ENCODE measurements at regions not wholly inside any gene's neighbourhood (a gene's known extent, or its start where the extent isn't known, plus 50 kb on each side); places are given as distances from the start of the nearest gene placed in this dataset.
"Not testable (repeated sequence)": the region's sequence is repeated elsewhere in the genome, so short reads cannot be mapped to it uniquely, and the experiment has no call there.

DNA sequence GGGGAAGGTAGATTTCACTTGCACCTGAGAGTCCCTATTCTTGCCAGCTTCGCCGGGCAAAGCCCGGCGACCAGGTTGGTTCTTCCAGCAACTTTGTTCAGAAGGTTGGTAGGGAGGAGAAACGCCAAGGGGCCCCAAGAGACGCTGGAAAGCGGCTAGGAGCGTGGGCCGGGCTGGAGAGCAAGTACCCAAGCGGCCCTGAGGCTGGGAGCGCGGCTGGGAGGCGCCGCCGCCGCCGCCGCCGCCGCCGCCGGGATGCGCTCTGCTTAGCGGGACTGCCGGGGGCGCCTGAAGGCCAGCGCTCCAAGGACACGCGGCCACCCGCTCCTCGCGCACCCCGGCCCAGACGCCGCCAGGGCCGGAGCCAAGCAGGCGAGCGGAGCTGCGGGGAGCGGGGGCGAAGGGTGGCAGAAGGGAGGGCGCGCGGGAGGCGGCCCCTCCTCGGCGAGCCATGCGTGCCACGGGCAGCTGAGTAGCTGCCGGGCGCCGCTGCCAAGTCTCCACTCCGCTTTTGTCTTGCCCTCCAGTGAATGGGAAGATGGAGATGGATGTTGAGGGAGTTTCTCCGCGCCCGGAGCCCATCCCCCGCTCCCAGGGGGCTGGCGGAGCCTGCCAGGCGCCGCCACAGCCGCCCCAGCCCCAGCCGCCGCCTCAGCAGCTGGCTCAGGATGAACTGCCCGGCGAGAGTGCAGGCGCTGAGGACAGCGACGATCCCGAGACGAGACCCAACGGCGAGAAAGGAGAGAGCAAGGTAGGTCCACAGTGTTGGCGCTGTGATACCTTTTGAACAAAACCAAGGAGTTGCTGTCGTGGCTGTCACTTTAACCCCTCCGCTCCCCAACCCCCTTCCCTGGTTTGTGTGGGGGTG is 227.4 kb upstream of the AZI2 start:
- DNase-seq (ENCODE audit: low read depth, low spot score) = peak; percentile 71

DNA sequence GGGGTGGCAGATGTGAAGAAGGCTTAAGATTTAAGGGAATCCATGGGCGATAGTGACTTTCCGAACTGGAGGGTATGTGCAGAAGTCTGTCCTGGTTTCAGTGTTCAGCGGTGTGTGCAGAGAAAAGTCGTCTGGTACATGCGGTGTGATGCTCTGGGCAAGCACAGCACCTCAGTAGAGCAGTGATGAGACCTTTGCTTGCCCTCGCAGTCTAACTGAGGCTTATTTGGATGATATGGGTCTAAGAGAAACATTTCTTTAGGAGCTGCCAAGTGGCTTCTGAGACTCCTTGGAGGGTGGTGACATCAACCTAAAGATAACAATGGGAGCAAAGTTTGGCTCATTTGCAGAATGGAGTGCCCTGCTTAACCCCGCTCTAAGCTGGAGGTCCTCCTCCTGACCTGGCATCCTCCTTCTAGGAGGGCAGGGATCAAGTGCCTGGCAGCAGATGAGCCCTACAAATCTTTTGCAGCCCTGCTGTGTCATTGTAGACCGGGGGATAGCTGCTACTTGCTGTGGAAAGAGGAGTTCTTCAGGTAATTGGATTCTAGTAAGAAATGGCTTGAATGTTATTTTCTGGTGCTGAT is 228.1 kb upstream of the AZI2 start:
- DNase-seq (ENCODE audit: low read depth, low spot score) = no peak

DNA sequence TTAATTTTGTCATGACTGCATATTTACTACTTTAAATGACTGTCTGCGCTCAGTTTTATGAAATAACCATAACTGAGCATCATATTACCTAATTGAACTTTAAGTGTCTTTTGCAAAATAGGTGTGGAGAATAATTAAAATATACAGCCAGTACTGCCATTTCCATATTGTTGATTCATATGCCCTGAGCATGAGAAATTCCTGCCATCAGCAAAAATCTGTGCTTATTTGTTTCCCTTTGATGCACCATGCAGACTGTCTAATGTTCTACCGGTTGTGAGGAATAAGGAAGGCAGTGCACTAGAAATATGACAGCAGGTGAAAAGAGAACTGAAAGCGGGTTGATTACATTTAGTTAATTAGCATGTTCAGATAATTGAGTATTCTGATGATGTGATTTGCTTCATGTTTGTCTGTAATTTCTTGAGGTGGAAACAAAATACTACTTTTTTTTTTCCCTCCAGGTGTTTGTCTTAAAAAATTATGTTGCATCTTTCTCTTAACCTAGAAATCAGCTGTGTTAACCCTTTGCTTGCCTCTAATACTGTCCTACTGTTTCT is 229.4 kb upstream of the AZI2 start:
- DNase-seq (ENCODE audit: low read depth, low spot score) = no peak

GRCh38 chr3:28586325-28586724 is 237.7 kb upstream of the AZI2 start:
- DNase-seq (ENCODE audit: low read depth, low spot score) = no peak

- no peak for DNase-seq (ENCODE audit: low read depth, low spot score)
Observed at GRCh38 chr3:28587723-28588122, 239.1 kb upstream of the AZI2 start.

GRCh38 chr3:28590216-28590615 is 241.6 kb upstream of the AZI2 start:
- DNase-seq (ENCODE audit: low read depth, low spot score) = no peak

GRCh38 chr3:28590860-28591259 is 242.2 kb upstream of the AZI2 start:
- no peak for DNase-seq (ENCODE audit: low read depth, low spot score)

- DNase-seq (ENCODE audit: low read depth, low spot score) = no peak
Observed at GRCh38 chr3:28595372-28595771, 246.7 kb upstream of the AZI2 start.

DNA sequence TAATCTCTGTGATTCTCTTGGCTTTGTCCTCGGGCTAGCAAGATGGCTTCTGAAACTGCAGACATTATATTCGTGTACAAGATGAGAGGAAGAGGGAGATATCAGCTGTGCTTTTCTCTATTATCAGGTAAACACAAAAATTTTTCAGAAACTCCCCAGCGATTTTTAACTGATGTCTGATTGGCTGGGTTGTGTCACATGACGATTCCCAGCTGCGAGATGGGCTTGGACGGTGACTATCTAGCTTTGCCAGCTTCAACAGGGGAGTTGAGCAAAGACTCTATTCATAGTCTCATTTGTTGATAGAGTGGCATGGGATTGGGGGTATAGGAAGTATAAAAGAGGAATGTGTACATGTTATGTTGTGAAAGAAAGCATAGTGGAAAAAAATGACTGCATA is 248.8 kb upstream of the AZI2 start:
- no peak for DNase-seq (ENCODE audit: low read depth, low spot score)

- DNase-seq (ENCODE audit: low read depth, low spot score) = no peak
Observed at GRCh38 chr3:28598165-28598564, 249.5 kb upstream of the AZI2 start.

GRCh38 chr3:28601291-28601690 is 252.7 kb upstream of the AZI2 start:
- DNase-seq (ENCODE audit: low read depth, low spot score) = no peak

DNA sequence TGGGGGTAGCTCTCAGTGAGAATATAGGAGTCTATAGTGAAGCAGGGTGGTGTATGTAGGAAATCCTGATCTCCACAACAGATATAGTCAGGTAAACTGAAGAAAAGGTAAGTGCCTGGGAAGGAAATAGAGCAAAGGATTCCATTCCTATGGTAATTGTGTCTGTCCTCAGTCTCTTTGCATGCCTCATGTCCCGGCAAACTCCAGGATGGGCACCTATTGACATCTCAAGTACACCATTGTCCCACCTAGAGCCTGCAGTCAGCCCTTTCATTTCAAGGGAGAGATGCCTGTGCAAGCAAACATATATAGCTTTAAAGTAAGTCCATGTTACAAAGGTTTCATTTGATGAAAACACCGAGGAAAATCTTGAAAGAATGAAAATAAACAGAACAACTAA is 257.7 kb upstream of the AZI2 start:
- no peak for DNase-seq (ENCODE audit: low read depth, low spot score)

DNA sequence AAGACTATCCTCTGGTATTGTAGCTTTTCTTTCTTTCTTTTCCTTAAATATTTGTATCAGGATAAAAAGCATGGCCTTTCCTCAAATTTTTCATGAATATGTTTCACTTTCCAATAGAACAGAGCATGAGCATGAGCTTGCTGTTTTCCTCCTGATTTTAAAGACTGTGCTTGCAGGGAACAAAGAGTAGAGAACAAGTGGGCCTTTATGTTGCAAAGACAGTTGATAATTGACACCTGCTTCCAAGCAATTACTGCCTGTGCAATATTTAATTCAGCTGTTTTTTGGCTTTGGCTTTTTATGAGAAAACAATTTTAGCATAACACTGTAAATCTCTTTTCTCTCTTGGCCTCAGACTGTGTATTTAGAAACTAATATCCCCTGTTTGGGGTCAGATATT is 263.6 kb upstream of the AZI2 start:
- DNase-seq (ENCODE audit: low read depth, low spot score) = no peak

- DNase-seq (ENCODE audit: low read depth, low spot score) = no peak
Observed at GRCh38 chr3:28613511-28614106, 265.0 kb upstream of the AZI2 start.

DNA sequence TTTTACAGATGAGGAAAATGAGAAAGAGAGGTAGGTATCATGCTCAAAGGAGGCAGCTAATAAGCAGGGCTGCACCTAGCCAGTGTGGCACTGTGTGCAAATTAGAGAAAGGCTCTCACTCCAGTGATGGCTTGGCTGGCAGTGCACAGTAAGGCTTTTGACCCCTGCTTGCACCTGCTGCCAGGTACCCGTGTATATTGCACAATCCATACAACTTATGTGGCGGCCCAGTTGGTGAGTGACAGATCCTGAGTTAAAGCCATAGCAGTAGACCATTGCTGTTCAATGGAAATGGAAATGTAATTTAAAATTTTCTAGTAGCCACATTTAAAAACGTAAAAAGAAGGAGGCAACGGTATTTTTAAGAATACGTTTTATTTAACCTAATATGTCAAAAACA is 266.4 kb upstream of the AZI2 start:
- DNase-seq (ENCODE audit: low read depth, low spot score) = no peak

GRCh38 chr3:28615971-28616370 is 267.3 kb upstream of the AZI2 start:
- DNase-seq (ENCODE audit: low read depth, low spot score) = no peak

GRCh38 chr3:28617821-28618220 is 269.2 kb upstream of the AZI2 start:
- no peak for DNase-seq (ENCODE audit: low read depth, low spot score)

GRCh38 chr3:28623106-28623505 is 274.5 kb upstream of the AZI2 start:
- no peak for DNase-seq (ENCODE audit: low read depth, low spot score)

DNA sequence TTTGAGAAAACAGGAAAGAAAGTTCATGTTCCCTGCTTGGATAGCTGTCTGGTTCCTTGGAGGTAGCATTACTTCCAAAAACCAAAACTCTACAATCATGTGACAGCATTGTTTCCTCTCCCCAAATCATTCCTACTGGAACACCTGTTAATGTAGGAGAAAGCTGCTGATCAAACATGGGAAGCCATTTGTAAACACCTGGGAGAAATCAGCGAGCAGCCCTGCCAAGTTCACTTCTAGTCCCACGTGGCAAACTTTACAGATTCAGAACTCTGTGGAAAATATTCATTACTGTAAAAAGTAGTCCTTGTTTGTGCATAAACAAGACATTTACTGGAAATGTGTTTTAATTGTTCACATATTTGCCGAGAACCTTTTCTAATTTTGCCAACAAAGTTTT is 275.5 kb upstream of the AZI2 start:
- no peak for DNase-seq (ENCODE audit: low read depth, low spot score)

DNA sequence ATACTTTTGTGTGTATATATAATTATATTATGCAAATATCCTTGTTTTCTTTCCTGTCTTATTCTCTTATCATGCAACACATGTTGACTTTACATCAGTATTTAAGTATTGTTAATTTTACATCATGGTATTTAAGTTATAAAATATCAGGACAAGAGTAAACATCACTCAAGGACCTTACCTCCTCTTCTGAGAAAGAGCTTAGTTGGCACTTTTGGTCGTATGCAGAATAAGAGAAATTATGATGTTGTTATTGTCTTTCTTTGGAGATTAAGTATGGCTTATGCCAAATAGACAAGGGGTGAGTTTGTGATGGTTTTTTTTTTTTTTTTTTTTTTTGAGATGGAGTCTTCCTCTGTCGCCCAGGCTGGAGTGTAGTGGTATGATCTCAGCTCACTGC is 279.2 kb upstream of the AZI2 start:
- DNase-seq (ENCODE audit: low read depth, low spot score) = not testable (repeated sequence)

DNA sequence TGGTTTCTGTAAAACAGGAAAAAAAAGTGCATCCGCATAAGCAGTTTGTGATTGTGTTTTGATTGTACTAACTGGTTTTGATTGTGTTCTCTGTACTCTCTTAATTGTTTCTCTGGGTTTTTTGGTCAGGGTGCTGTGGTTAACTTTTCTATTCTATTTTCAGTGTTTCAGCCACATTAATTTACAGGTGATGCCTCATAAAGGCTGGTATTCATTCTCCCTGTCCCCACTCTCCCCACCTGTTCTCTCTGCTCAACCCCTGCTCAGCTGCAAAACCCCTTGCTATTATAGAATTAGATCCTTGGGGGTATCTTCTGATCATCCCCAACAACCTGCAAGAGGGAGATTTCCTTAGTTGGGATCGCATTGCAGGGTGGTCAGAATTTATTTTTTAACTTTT is 285.4 kb upstream of the AZI2 start:
- no peak for DNase-seq (ENCODE audit: low read depth, low spot score)

DNA sequence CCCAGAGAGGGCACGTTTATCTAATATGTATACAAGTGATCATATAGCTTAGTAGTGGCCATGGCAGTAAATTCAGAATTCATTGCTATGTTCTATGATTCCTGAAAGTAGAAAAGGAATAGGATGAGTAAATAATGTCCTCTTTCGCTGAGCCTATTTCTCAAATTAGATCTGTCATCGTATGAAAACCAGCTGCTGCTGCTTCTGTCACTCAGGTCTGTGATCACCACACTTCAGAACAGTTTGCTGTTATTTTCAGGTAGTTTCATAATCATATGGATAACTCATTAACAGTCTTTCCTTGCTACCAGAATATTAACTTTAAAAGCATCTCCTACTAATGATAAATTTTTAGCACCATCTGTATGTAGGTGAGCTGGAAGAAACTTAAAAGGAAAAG is 289.1 kb upstream of the AZI2 start:
- no peak for DNase-seq (ENCODE audit: low read depth, low spot score)

DNA sequence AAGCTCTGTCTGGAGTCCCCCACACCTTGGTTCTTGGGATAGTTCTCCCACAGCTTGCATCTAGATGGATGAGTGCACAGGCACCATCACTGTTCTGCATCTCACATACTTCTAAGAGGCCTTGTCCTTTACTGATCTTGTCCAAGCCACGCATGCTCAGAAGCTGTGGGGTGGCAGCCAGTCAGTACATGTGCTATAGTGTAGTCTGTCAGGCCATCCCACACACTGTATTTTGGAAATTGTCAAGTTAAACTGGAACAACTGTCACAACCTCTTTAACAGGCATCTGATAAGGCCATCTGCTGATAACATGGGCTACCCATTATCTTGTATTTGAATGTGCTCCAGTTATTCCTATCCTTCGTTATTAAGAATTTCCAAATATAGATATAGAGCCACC is 296.5 kb upstream of the AZI2 start:
- DNase-seq (ENCODE audit: low read depth, low spot score) = no peak

Data from ELF-1 (cell line).